ENCODE measurements at regions not wholly inside any gene's neighbourhood (a gene's known extent, or its start where the extent isn't known, plus 50 kb on each side); places are given as distances from the start of the nearest gene placed in this dataset.

GRCh38 chr5:121086671-121087070 lies 622.6 kb downstream of the PRR16 start:
- no peak for DNase-seq
- Histone ChIP-seq H3K4me3 (replicated peaks in 1 of 3) (no peak overlapping the region), H3K4me1 (no peaks in the 10 kb centered on the region), H3K36me3 (no peaks in the 10 kb centered on the region), H3K27me3 (no peaks in the 10 kb centered on the region), H3K27ac (no peak overlapping the region), H3K9me3 (no peaks in the 10 kb centered on the region)
- TF ChIP-seq, protein P1, sequence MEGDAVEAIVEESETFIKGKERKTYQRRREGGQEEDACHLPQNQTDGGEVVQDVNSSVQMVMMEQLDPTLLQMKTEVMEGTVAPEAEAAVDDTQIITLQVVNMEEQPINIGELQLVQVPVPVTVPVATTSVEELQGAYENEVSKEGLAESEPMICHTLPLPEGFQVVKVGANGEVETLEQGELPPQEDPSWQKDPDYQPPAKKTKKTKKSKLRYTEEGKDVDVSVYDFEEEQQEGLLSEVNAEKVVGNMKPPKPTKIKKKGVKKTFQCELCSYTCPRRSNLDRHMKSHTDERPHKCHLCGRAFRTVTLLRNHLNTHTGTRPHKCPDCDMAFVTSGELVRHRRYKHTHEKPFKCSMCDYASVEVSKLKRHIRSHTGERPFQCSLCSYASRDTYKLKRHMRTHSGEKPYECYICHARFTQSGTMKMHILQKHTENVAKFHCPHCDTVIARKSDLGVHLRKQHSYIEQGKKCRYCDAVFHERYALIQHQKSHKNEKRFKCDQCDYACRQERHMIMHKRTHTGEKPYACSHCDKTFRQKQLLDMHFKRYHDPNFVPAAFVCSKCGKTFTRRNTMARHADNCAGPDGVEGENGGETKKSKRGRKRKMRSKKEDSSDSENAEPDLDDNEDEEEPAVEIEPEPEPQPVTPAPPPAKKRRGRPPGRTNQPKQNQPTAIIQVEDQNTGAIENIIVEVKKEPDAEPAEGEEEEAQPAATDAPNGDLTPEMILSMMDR (IDR thresholded peaks at IDR 0.05), result no peak
- TF ChIP-seq POLR2A (IDR thresholded peaks at IDR 0.05), result no peak
- 76 to 77% methylated on average over 2 of the region's 2 CpGs for WGBS, 2 donors
- intact Hi-C loops (cut with DNase I), result no loop called here

GRCh38 chr5:121087560-121087959 lies 623.5 kb downstream of the PRR16 start:
- TF ChIP-seq, protein P1 (IDR thresholded peaks at IDR 0.05), result no peak
- TF ChIP-seq POLR2A (IDR thresholded peaks at IDR 0.05), result no peak
- no peaks in the 10 kb centered on the region for H3K36me3 ChIP-seq
- DNase-seq, result no peak
- H3K27ac ChIP-seq, result no peak overlapping the region
- H3K9me3 ChIP-seq, result no peaks in the 10 kb centered on the region
- WGBS, 2 donors, result 95 to 100% methylated on average over 3 of the region's 3 CpGs
- H3K4me1 ChIP-seq, result no peaks in the 10 kb centered on the region
- intact Hi-C loops (cut with DNase I), result no loop called here
- H3K27me3 ChIP-seq, result no peaks in the 10 kb centered on the region
- H3K4me3 ChIP-seq (replicated peaks in 1 of 3), result no peak overlapping the region

DNA sequence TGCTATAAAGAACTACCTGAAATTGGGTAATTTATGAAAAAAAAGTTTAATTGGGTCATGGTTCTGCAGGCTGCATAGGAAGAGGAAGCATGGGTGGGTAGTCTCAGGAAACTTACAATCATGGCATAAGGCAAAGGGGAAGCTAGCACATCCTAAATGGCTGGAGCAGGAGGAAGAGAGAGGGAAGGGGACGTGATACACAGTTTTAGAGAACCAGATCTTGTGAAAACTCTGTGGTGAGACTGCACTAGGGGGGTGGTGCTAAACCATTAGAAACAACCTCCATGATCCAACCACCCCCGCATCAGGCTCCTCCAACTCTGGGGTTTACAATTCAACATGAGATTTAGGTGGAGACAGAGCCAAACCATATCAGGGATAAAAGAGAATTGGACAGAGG lies 624.2 kb downstream of the PRR16 start:
- intact Hi-C loops (cut with DNase I), result no loop called here
- Histone ChIP-seq H3K4me3 (replicated peaks in 1 of 3) (no peak overlapping the region), H3K4me1 (no peaks in the 10 kb centered on the region), H3K27me3 (no peaks in the 10 kb centered on the region), H3K36me3 (no peaks in the 10 kb centered on the region), H3K27ac (no peak overlapping the region), H3K9me3 (no peaks in the 10 kb centered on the region)
- DNase-seq, result no peak
- 72 to 85% methylated on average over 2 of the region's 2 CpGs for WGBS, 2 donors
- TF ChIP-seq POLR2A (IDR thresholded peaks at IDR 0.05), result no peak
- TF ChIP-seq, protein P1 (IDR thresholded peaks at IDR 0.05), result no peak

- TF ChIP-seq, protein P1 (IDR thresholded peaks at IDR 0.05), result no peak
- TF ChIP-seq POLR2A (IDR thresholded peaks at IDR 0.05), result no peak
- Histone ChIP-seq H3K4me3 (replicated peaks in 1 of 3) (no peak overlapping the region), H3K27me3 (no peaks in the 10 kb centered on the region), H3K27ac (no peak overlapping the region), H3K4me1 (no peaks in the 10 kb centered on the region), H3K36me3 (no peaks in the 10 kb centered on the region), H3K9me3 (no peaks in the 10 kb centered on the region)
- intact Hi-C loops (cut with DNase I), result no loop called here
- DNase-seq, result no peak
- WGBS, 2 donors, result 74 to 75% methylated on average over 2 of the region's 2 CpGs
Observed at GRCh38 chr5:121090822-121091221, 626.7 kb downstream of the PRR16 start.

DNA sequence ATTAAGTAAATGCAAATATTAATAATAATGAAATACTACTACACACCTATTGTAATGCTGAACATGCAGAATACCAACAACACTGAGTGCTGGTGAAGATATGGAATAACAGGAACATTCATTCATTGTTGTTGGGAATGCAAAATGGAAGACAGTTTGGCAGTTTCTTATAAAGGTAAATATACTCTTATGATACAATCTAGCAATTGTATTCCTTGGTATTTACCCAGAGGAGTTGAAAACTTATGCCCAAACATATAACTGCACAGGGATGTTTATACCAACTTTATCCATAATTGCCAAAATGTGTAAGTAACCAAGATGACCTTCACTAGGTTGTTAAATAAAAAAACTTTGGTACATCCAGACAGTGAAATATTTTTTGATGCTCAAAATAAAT lies 636.8 kb downstream of the PRR16 start:
- H3K27ac ChIP-seq, result no peak overlapping the region
- no peak for DNase-seq
- intact Hi-C loops (cut with DNase I), result no loop called here

More for the DNA sequence above, 636.8 kb downstream of the PRR16 start:
- Histone ChIP-seq H3K9me3 (no peaks in the 10 kb centered on the region), H3K27me3 (no peaks in the 10 kb centered on the region), H3K4me1 (no peaks in the 10 kb centered on the region), H3K4me3 (replicated peaks in 1 of 3) (no peak overlapping the region), H3K36me3 (no peaks in the 10 kb centered on the region)
- TF ChIP-seq POLR2A (IDR thresholded peaks at IDR 0.05), result no peak
- TF ChIP-seq, protein P1 (IDR thresholded peaks at IDR 0.05), result no peak

Data from thyroid gland (tissue), 4 donors.